Loucy (cell line): ENCODE measurements at regions not wholly inside any gene's neighbourhood (a gene's known extent, or its start where the extent isn't known, plus 50 kb on each side); places are given as distances from the start of the nearest gene placed in this dataset.

Source experiments
- H2AFZ ChIP-seq: fragments of 200-600 bp; sonication (generic); 2 replicates; pipeline ENCODE4 v1.6.0; 2016; ENCODE audit warnings: antibody characterized with exemption, mild to moderate bottlenecking, low read length, moderate library complexity
- H3F3A ChIP-seq: fragments of 200-600 bp; 2 replicates; pipeline ENCODE4 v1.6.0; 2016; ENCODE audit warnings: antibody characterized with exemption, low read depth, mild to moderate bottlenecking
- H3K27me3 ChIP-seq: fragments of 200-600 bp; sonication (generic); 2 replicates; pipeline ENCODE4 v1.6.1; 2014; ENCODE audit warnings: low read length, mild to moderate bottlenecking; ENCODE audit not compliant: insufficient read depth, poor library complexity, severe bottlenecking
- H3K36me3 ChIP-seq: fragments of 200-600 bp; sonication (generic); 2 replicates; pipeline ENCODE4 v1.6.1; 2016; ENCODE audit warnings: low read length; ENCODE audit not compliant: insufficient read depth
- H3K4me1 ChIP-seq: fragments of 200-600 bp; sonication (generic); 2 replicates; pipeline ENCODE4 v1.5.1; 2014; ENCODE audit warnings: low read length, mild to moderate bottlenecking; ENCODE audit not compliant: insufficient read depth, poor library complexity, severe bottlenecking
- H3K4me2 ChIP-seq: fragments of 200-600 bp; sonication (generic); 2 replicates; pipeline ENCODE4 v1.6.0; 2014; ENCODE audit warnings: antibody characterized with exemption, low read length, low read depth, mild to moderate bottlenecking; ENCODE audit not compliant: poor library complexity, severe bottlenecking
- H3K4me3 ChIP-seq: fragments of 200-600 bp; sonication (generic); 2 replicates; pipeline ENCODE4 v1.5.1; 2014; ENCODE audit warnings: low read length, mild to moderate bottlenecking, mixed read lengths; ENCODE audit not compliant: poor library complexity, severe bottlenecking
- H3K79me2 ChIP-seq: fragments of 200-600 bp; sonication (generic); 2 replicates; pipeline ENCODE4 v1.6.1; 2014; ENCODE audit warnings: low read length; ENCODE audit not compliant: insufficient read depth
- H3K9ac ChIP-seq: fragments of 200-600 bp; sonication (generic); 2 replicates; pipeline ENCODE4 v1.6.0; 2014; ENCODE audit warnings: mild to moderate bottlenecking, low read depth, low read length, moderate library complexity; ENCODE audit not compliant: poor library complexity, severe bottlenecking
- H3K9me2 ChIP-seq: fragments of 200-600 bp; sonication (generic); replicated peaks from 2 replicates; pipeline ENCODE4 v1.6.1; 2016; ENCODE audit warnings: low read depth, low read length, mixed read lengths
- H3K9me3 ChIP-seq: fragments of 200-600 bp; sonication (generic); 2 replicates; pipeline ENCODE4 v1.6.1; 2014; ENCODE audit warnings: mild to moderate bottlenecking, antibody characterized with exemption, low read length, low read depth; ENCODE audit not compliant: insufficient read depth
- H4K20me1 ChIP-seq: fragments of 200-600 bp; sonication (generic); 2 replicates; pipeline ENCODE4 v1.6.0; 2014; ENCODE audit warnings: antibody characterized with exemption, low read length, mild to moderate bottlenecking; ENCODE audit not compliant: insufficient read depth, poor library complexity, severe bottlenecking
- EZH2phosphoT487 ChIP-seq: fragments of 200-600 bp; IDR thresholded peaks from 2 replicates; pipeline ENCODE4 v1.6.1; 2018; ENCODE audit warnings: antibody characterized with exemption, mild to moderate bottlenecking, moderate library complexity, borderline replicate concordance
- TF ChIP-seq, protein P1 (sequence below): fragments of 200-600 bp; sonication (generic); conservative IDR thresholded peaks from 2 replicates; pipeline ENCODE4 v1.5.1; 2014; ENCODE audit warnings: mild to moderate bottlenecking, antibody characterized with exemption, low read length

GRCh38 chr1:164228928-164229327 is 330.1 kb upstream of the PBX1 start:
- no peaks in the 10 kb centered on the region for H3K27me3 ChIP-seq

DNA sequence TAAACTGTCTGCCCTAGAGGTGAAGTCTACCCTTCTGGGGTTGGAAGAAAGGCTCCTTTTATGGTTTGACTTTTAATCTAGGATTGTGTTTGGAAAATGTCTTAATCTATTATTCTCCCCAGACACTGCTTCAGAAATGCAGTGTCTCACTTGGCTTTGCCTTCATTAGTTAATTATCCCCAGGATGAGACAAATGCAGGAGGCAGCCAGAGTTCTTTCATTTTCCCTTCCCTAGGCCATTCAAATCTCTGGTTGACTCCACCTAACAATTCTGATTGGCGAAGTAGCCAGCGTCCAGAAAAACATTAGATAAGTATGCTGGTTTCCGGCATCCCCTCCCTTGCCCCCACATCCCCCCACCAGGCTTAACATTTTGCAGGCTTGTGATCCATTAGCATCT is 325.8 kb upstream of the PBX1 start:
- no peak overlapping the region for H3K4me3 ChIP-seq
- no peaks in the 10 kb centered on the region for H3F3A ChIP-seq
- H3K9me2 ChIP-seq: no peaks in the 10 kb centered on the region
- H3K27me3 ChIP-seq: no peaks in the 10 kb centered on the region
- TF ChIP-seq, protein P1, sequence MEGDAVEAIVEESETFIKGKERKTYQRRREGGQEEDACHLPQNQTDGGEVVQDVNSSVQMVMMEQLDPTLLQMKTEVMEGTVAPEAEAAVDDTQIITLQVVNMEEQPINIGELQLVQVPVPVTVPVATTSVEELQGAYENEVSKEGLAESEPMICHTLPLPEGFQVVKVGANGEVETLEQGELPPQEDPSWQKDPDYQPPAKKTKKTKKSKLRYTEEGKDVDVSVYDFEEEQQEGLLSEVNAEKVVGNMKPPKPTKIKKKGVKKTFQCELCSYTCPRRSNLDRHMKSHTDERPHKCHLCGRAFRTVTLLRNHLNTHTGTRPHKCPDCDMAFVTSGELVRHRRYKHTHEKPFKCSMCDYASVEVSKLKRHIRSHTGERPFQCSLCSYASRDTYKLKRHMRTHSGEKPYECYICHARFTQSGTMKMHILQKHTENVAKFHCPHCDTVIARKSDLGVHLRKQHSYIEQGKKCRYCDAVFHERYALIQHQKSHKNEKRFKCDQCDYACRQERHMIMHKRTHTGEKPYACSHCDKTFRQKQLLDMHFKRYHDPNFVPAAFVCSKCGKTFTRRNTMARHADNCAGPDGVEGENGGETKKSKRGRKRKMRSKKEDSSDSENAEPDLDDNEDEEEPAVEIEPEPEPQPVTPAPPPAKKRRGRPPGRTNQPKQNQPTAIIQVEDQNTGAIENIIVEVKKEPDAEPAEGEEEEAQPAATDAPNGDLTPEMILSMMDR: no peak
- no peak for TF ChIP-seq EZH2phosphoT487
- no peak overlapping the region for H3K9ac ChIP-seq
- no peaks in the 10 kb centered on the region for H3K9me3 ChIP-seq
- no peaks in the 10 kb centered on the region for H3K4me1 ChIP-seq
- no peaks in the 10 kb centered on the region for H4K20me1 ChIP-seq
- H3K79me2 ChIP-seq: no peaks in the 10 kb centered on the region
- no peak overlapping the region for H2AFZ ChIP-seq
- H3K4me2 ChIP-seq: no peak overlapping the region
- H3K36me3 ChIP-seq: no peaks in the 10 kb centered on the region

More at GRCh38 chr1:164228928-164229327, 330.1 kb upstream of the PBX1 start:
- no peak overlapping the region for H3K4me2 ChIP-seq
- H3K36me3 ChIP-seq: no peaks in the 10 kb centered on the region
- H3K9me2 ChIP-seq: no peaks in the 10 kb centered on the region
- H3K79me2 ChIP-seq: no peaks in the 10 kb centered on the region
- H3K9me3 ChIP-seq: no peaks in the 10 kb centered on the region
- no peak overlapping the region for H2AFZ ChIP-seq
- H4K20me1 ChIP-seq: no peaks in the 10 kb centered on the region
- TF ChIP-seq EZH2phosphoT487: no peak
- TF ChIP-seq, protein P1: no peak
- H3K4me1 ChIP-seq: no peaks in the 10 kb centered on the region
- no peaks in the 10 kb centered on the region for H3F3A ChIP-seq
- H3K9ac ChIP-seq: no peak overlapping the region
- no peak overlapping the region for H3K4me3 ChIP-seq

GRCh38 chr1:164240081-164240480 is 318.9 kb upstream of the PBX1 start:
- no peaks in the 10 kb centered on the region for H3K9me3 ChIP-seq
- H3K36me3 ChIP-seq: no peaks in the 10 kb centered on the region
- no peak overlapping the region for H3K4me2 ChIP-seq
- H3K79me2 ChIP-seq: no peaks in the 10 kb centered on the region
- no peaks in the 10 kb centered on the region for H3K4me1 ChIP-seq
- no peak overlapping the region for H3K4me3 ChIP-seq
- no peaks in the 10 kb centered on the region for H4K20me1 ChIP-seq
- no peak overlapping the region for H2AFZ ChIP-seq
- H3F3A ChIP-seq: no peaks in the 10 kb centered on the region
- no peak for TF ChIP-seq EZH2phosphoT487
- TF ChIP-seq, protein P1: no peak
- no peak overlapping the region for H3K9ac ChIP-seq
- H3K9me2 ChIP-seq: no peaks in the 10 kb centered on the region
- no peaks in the 10 kb centered on the region for H3K27me3 ChIP-seq
